ENCODE measurements at regions not wholly inside any gene's neighbourhood (a gene's known extent, or its start where the extent isn't known, plus 50 kb on each side); places are given as distances from the start of the nearest gene placed in this dataset.

GRCh38 chr3:28575746-28576613 is 227.4 kb upstream of the AZI2 start:
- H2AFZ ChIP-seq (ENCODE audit: low read length): no peak overlapping the region
- no peaks in the 10 kb centered on the region for H3K4me1 ChIP-seq (ENCODE audit: insufficient read depth, low read length, poor library complexity, severe bottlenecking)
- no peak overlapping the region for H3K4me3 ChIP-seq (ENCODE audit: low read depth, low read length, poor library complexity, severe bottlenecking)
- H3K27ac ChIP-seq (ENCODE audit: low read depth, low read length, poor library complexity, severe bottlenecking): no peak overlapping the region
- ChIA-PET POLR2A (no interaction called here), CTCF (ENCODE audit: unreplicated experiment) (no interaction called here)
- no peaks in the 10 kb centered on the region for H3K9me2 ChIP-seq (ENCODE audit: insufficient read depth, low read length)
- H3K79me2 ChIP-seq (ENCODE audit: insufficient read depth, low read depth, low read length): no peaks in the 10 kb centered on the region
- no TSS peak for BruUV-seq (replicated peaks)
- TF ChIP-seq EZH2phosphoT487 (IDR thresholded peaks at IDR 0.05; ENCODE audit: borderline replicate concordance, low read depth, low read length) (no peak), CTCF (conservative IDR thresholded peaks at IDR 0.05; ENCODE audit: low read length) (no peak)
- intact Hi-C loops (cut with micrococcal nuclease; ENCODE audit: unreplicated experiment): no loop called here
- H3K9me3 ChIP-seq (ENCODE audit: low read length): no peaks in the 10 kb centered on the region
- no peak overlapping the region for H3K4me2 ChIP-seq (ENCODE audit: low read length)
- no peaks in the 10 kb centered on the region for H4K20me1 ChIP-seq (ENCODE audit: insufficient read depth, low read length)
- DNase-seq (ENCODE audit: low spot score): no peak
- H3K36me3 ChIP-seq (ENCODE audit: insufficient read depth, low read length): no peaks in the 10 kb centered on the region

- POLR2A ChIA-PET: no interaction called here
Observed at GRCh38 chr3:28576614-28577200, 228.1 kb upstream of the AZI2 start.

More at GRCh38 chr3:28576614-28577200, 228.1 kb upstream of the AZI2 start:
- Histone ChIP-seq H4K20me1 (ENCODE audit: insufficient read depth, low read length) (no peaks in the 10 kb centered on the region), H2AFZ (ENCODE audit: low read length) (no peak overlapping the region), H3K36me3 (ENCODE audit: insufficient read depth, low read length) (no peaks in the 10 kb centered on the region), H3K27ac (ENCODE audit: low read depth, low read length, poor library complexity, severe bottlenecking) (no peak overlapping the region), H3K4me3 (ENCODE audit: low read depth, low read length, poor library complexity, severe bottlenecking) (no peak overlapping the region), H3K9me3 (ENCODE audit: low read length) (no peaks in the 10 kb centered on the region), H3K4me2 (ENCODE audit: low read length) (no peak overlapping the region), H3K4me1 (ENCODE audit: insufficient read depth, low read length, poor library complexity, severe bottlenecking) (no peaks in the 10 kb centered on the region), H3K9me2 (ENCODE audit: insufficient read depth, low read length) (no peaks in the 10 kb centered on the region), H3K79me2 (ENCODE audit: insufficient read depth, low read depth, low read length) (no peaks in the 10 kb centered on the region)
- no peak for TF ChIP-seq EZH2phosphoT487 (IDR thresholded peaks at IDR 0.05; ENCODE audit: borderline replicate concordance, low read depth, low read length)
- no peak for TF ChIP-seq CTCF (conservative IDR thresholded peaks at IDR 0.05; ENCODE audit: low read length)
- BruUV-seq (replicated peaks): no TSS peak
- intact Hi-C loops (cut with micrococcal nuclease; ENCODE audit: unreplicated experiment): no loop called here
- no peak for DNase-seq (ENCODE audit: low spot score)
- CTCF ChIA-PET (ENCODE audit: unreplicated experiment): no interaction called here

Measured in OCI-LY7 (cell line).